Stomach (tissue), 4 donors: ENCODE measurements at regions not wholly inside any gene's neighbourhood (a gene's known extent, or its start where the extent isn't known, plus 50 kb on each side); places are given as distances from the start of the nearest gene placed in this dataset.

Source experiments
- CTCF ChIP-seq, 7 experiments: fragments of 450-650 bp in 4 of 7; fragments of 200-600 bp in 3 of 7; sonication (generic) in 3 of 7; IDR thresholded peaks; one replicate each; pipeline ENCODE4 v1.5.1; 2016 to 2019; ENCODE audit warnings: antibody characterized with exemption in 7 of 7, control low read depth in 2 of 7, mild to moderate bottlenecking in 1 of 7
- EP300 ChIP-seq: sonication (generic); formaldehyde crosslinking; IDR thresholded peaks from one replicate; pipeline ENCODE4 v1.6.1; 2017; ENCODE audit warnings: antibody characterized with exemption
- POLR2A ChIP-seq, 4 donors: fragments of 450-650 bp; IDR thresholded peaks; one replicate each; pipeline ENCODE4 v1.6.1; 2016; ENCODE audit warnings: antibody characterized with exemption in 4 of 4, control low read depth in 2 of 4, mild to moderate bottlenecking in 1 of 4, moderate library complexity in 1 of 4
- POLR2AphosphoS5 ChIP-seq, 3 donors: sonication (generic); formaldehyde crosslinking; IDR thresholded peaks; one replicate each; pipeline ENCODE4 v1.6.1; 2016; ENCODE audit warnings: antibody characterized with exemption in 3 of 3

- TF ChIP-seq EP300: no peak
- no peak for TF ChIP-seq POLR2A (IDR thresholded peaks at IDR 0.05)
- no peak for TF ChIP-seq CTCF (IDR thresholded peaks at IDR 0.05)
- no peak for TF ChIP-seq POLR2AphosphoS5 (IDR thresholded peaks at IDR 0.05)
Measured at GRCh38 chr13:72571191-72571590, 156.2 kb downstream of the MZT1 start.
